Erythroblast (primary cell): ENCODE measurements at regions not wholly inside any gene's neighbourhood (a gene's known extent, or its start where the extent isn't known, plus 50 kb on each side); places are given as distances from the start of the nearest gene placed in this dataset.

Experiments
- GATA1 ChIP-seq: IDR thresholded peaks from 2 replicates; pipeline ENCODE4 v1.6.1; 2011; ENCODE audit warnings: low read depth, mild to moderate bottlenecking, control low read depth, low read length, moderate library complexity
- POLR2A ChIP-seq: IDR thresholded peaks from 2 replicates; pipeline ENCODE4 v1.6.1; 2011; ENCODE audit warnings: mild to moderate bottlenecking, low read length

DNA sequence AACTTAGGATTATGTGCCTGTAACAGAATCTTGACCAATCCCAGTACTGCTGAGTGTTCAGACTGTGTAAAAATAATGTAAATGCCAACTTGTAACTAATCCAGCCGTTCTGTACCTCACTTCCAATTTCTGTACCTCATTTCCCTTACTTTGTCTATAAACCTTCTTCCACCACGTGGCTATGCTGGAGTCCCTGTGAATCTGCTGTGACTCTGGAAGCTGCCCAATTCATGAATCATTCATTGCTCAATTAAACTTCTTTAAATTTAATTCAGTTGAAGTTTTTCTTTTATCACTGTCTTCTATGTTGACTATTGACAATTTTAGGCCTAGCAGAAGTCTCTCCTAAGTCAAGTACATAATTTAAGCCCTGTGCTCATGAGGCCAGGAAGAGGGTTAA is 215.3 kb upstream of the RHOBTB1 start:
- TF ChIP-seq POLR2A (no peak), GATA1 (no peak)
